ENCODE measurements at regions not wholly inside any gene's neighbourhood (a gene's known extent, or its start where the extent isn't known, plus 50 kb on each side); places are given as distances from the start of the nearest gene placed in this dataset.

DNA sequence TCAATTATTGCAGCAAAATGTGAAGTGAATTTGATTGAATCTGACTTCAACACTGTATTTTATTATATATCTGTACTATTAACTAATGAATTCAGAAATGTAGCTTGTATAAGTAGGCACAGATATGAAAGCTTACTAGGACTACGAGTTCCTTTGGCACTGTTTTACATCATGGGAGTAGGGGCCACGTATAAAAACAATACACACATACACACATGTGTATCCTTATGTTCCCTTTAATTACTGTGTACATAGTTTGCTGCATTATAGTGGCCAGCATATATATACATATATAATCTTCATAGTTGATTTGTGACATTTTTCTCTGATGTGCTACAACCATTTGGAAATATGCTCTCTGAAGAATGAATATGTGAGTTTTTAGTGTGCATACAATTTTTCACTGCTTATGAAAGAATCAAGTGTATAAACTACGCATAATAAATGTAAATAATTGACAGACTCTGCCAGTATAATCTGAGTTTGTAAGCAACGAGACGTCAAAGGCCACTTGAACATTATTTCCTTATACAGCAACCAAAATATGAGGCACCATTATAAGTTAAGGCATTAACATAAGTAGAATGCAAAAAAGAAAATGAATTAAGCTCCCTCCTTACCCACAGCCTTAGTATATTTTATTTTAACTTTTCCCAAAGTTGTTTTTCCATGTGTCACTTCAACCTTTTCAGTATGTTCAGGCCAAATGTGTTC, 98.1 kb upstream of the GALNT5 start:
- no peak for TF ChIP-seq POLR2A (IDR thresholded peaks at IDR 0.05; ENCODE audit: low read depth, low read length)
- TF ChIP-seq FOXM1 (IDR thresholded peaks at IDR 0.05; ENCODE audit: low read depth, low read length): no peak
- TF ChIP-seq YY1 (IDR thresholded peaks at IDR 0.05; ENCODE audit: low read depth, low read length): no peak
- no peak for TF ChIP-seq SP1 (IDR thresholded peaks at IDR 0.05; ENCODE audit: low read depth, low read length)
- TF ChIP-seq POLR2AphosphoS5 (IDR thresholded peaks at IDR 0.05; ENCODE audit: low read length): no peak
- no peak for TF ChIP-seq CTCF (IDR thresholded peaks at IDR 0.05 in 2 of 3, conservative IDR thresholded peaks at IDR 0.05 in 1 of 3; ENCODE audit: control insufficient read depth in 2 of 3, extremely low read depth in 1 of 3, insufficient read depth in 1 of 3, low read depth in 3 of 3, low read length in 3 of 3)
- no peak for TF ChIP-seq TAF1 (IDR thresholded peaks at IDR 0.05; ENCODE audit: borderline replicate concordance, low read depth, low read length)
- TF ChIP-seq ZNF207 (IDR thresholded peaks at IDR 0.05; ENCODE audit: borderline replicate concordance): no peak
- no peak for TF ChIP-seq ETV6 (conservative IDR thresholded peaks at IDR 0.05 in 1 of 2, IDR thresholded peaks at IDR 0.05 in 1 of 2; ENCODE audit: borderline replicate concordance in 1 of 2, low read depth in 1 of 2)
- TF ChIP-seq EZH2 (IDR thresholded peaks at IDR 0.05; ENCODE audit: borderline replicate concordance, control insufficient read depth, low read depth, low read length): no peak
- no peak for TF ChIP-seq ZNF274 (IDR thresholded peaks at IDR 0.05; ENCODE audit: insufficient read depth, insufficient read length)
